Keratinocyte (primary cell): ENCODE measurements at regions not wholly inside any gene's neighbourhood (a gene's known extent, or its start where the extent isn't known, plus 50 kb on each side); places are given as distances from the start of the nearest gene placed in this dataset.

Source experiments
- DNase-seq: peaks from one replicate; pipeline ENCODE4 v3.0.0-alpha.2; 2011; ENCODE audit warnings: low read depth, missing footprints, low spot score
- FAIRE-seq: peaks from 2 replicates; lab custom pipeline; 2011; peaks lifted over from hg19 to GRCh38; lab: Jason Lieb, UNC
- H2AFZ ChIP-seq: 2 replicates; pipeline ENCODE4 v1.6.0; 2012; ENCODE audit warnings: low read length, control low read depth, inconsistent platforms; ENCODE audit not compliant: control insufficient read depth
- H3K27ac ChIP-seq: 2 replicates; pipeline ENCODE4 v1.5.1; 2011; ENCODE audit warnings: low read length; ENCODE audit not compliant: control insufficient read depth, insufficient read depth
- H3K27me3 ChIP-seq: 3 replicates; pipeline ENCODE4 v1.6.0; 2011; ENCODE audit warnings: low read length; ENCODE audit not compliant: control insufficient read depth, insufficient read depth; ENCODE audit errors: extremely low read depth
- H3K36me3 ChIP-seq, 2 experiments: 2 replicates in 1 of 2; 3 replicates in 1 of 2; pipeline ENCODE4 v1.5.1; 2011; ENCODE audit warnings: low read length in 2 of 2, mild to moderate bottlenecking in 1 of 2; ENCODE audit not compliant: control insufficient read depth in 2 of 2, insufficient read depth in 2 of 2; ENCODE audit errors: extremely low read depth in 1 of 2
- H3K4me1 ChIP-seq: 3 replicates; pipeline ENCODE4 v1.5.1; 2011; ENCODE audit warnings: low read length; ENCODE audit not compliant: control insufficient read depth, insufficient read depth; ENCODE audit errors: extremely low read depth
- H3K4me2 ChIP-seq: 3 replicates; pipeline ENCODE4 v1.6.0; 2011; ENCODE audit warnings: low read depth, low read length; ENCODE audit not compliant: control insufficient read depth, insufficient read depth; ENCODE audit errors: extremely low read depth
- H3K4me3 ChIP-seq, 3 experiments: fragments of 200-600 bp in 1 of 3; sonication (generic) in 1 of 3; 2 replicates in 2 of 3; 3 replicates in 1 of 3; pipeline ENCODE4 v1.5.1; 2011 to 2016; ENCODE audit warnings: low read length in 3 of 3, mild to moderate bottlenecking in 3 of 3, control low read depth in 2 of 3, inconsistent platforms in 1 of 3, low read depth in 1 of 3, mixed read lengths in 1 of 3, mixed run types in 1 of 3, moderate library complexity in 1 of 3; ENCODE audit not compliant: control insufficient read depth in 2 of 3, insufficient read depth in 2 of 3; ENCODE audit errors: extremely low read depth in 1 of 3
- H3K79me2 ChIP-seq: 2 replicates; pipeline ENCODE4 v1.6.0; 2012; ENCODE audit warnings: low read length; ENCODE audit not compliant: control insufficient read depth, insufficient read depth
- H3K9ac ChIP-seq: 3 replicates; pipeline ENCODE4 v1.6.0; 2011; ENCODE audit warnings: low read length; ENCODE audit not compliant: control insufficient read depth, insufficient read depth; ENCODE audit errors: extremely low read depth
- H3K9me1 ChIP-seq: 3 replicates; pipeline ENCODE4 v1.6.0; 2011; ENCODE audit warnings: low read length; ENCODE audit not compliant: control insufficient read depth, insufficient read depth; ENCODE audit errors: extremely low read depth
- H3K9me3 ChIP-seq: 2 replicates; pipeline ENCODE4 v1.5.1; 2012; ENCODE audit warnings: low read depth, low read length; ENCODE audit not compliant: control insufficient read depth
- H4K20me1 ChIP-seq: 3 replicates; pipeline ENCODE4 v1.6.0; 2011; ENCODE audit warnings: low read length; ENCODE audit not compliant: control insufficient read depth, insufficient read depth; ENCODE audit errors: extremely low read depth
- CTCF ChIP-seq, 3 experiments: IDR thresholded peaks in 1 of 3; conservative IDR thresholded peaks in 1 of 3; optimal IDR thresholded peaks in 1 of 3; 2 replicates in 2 of 3; 3 replicates in 1 of 3; pipeline versions ENCODE3 to v1.5.1; 2011; ENCODE audit warnings: low read length in 3 of 3, mild to moderate bottlenecking in 3 of 3, moderate library complexity in 2 of 3, control low read depth in 1 of 3, inconsistent platforms in 1 of 3; ENCODE audit not compliant: insufficient read depth in 2 of 3; ENCODE audit errors: extremely low read depth in 1 of 3
- EZH2 ChIP-seq: IDR thresholded peaks from one replicate; pipeline ENCODE4 v1.6.1; 2012; ENCODE audit warnings: inconsistent platforms, mild to moderate bottlenecking, low read length, moderate library complexity
- dilution Hi-C: fragments of 300-500 bp; cut with MboI; formaldehyde crosslinking; loops from one replicate; pipeline ENCODE4 v1.7.0; 2020; ENCODE audit warnings: low sequenced_read_pairs; ENCODE audit not compliant: extremely low pct_ligation_motif_present

GRCh38 chr4:34469516-34469915, 1774.8 kb downstream of the ARAP2 start:
- H3K9me1 ChIP-seq: no peaks in the 10 kb centered on the region
- FAIRE-seq (no peak), DNase-seq (no peak)
- no peak overlapping the region for H3K9ac ChIP-seq
- H3K4me2 ChIP-seq: no peak overlapping the region
- no peaks in the 10 kb centered on the region for H3K36me3 ChIP-seq
- H3K79me2 ChIP-seq: no peaks in the 10 kb centered on the region
- H3K4me3 ChIP-seq: no peak overlapping the region
- H4K20me1 ChIP-seq: no peaks in the 10 kb centered on the region
- no peaks in the 10 kb centered on the region for H3K4me1 ChIP-seq
- TF ChIP-seq EZH2 (no peak), CTCF (optimal IDR thresholded peaks at IDR 0.05 in 1 of 3, IDR thresholded peaks at IDR 0.05 in 1 of 3, conservative IDR thresholded peaks at IDR 0.05 in 1 of 3; ENCODE audit: extremely low read depth in 1 of 3, insufficient read depth in 2 of 3, low read length in 3 of 3) (no peak)
- H2AFZ ChIP-seq: no peak overlapping the region
- no peak overlapping the region for H3K27ac ChIP-seq
- H3K9me3 ChIP-seq: no peaks in the 10 kb centered on the region
- H3K27me3 ChIP-seq: no peaks in the 10 kb centered on the region
- dilution Hi-C loops: no loop called here

- no peaks in the 10 kb centered on the region for H3K36me3 ChIP-seq
- H4K20me1 ChIP-seq: no peaks in the 10 kb centered on the region
Measured at GRCh38 chr4:34485252-34485651, 1759.1 kb downstream of the ARAP2 start.

More at GRCh38 chr4:34485252-34485651, 1759.1 kb downstream of the ARAP2 start:
- dilution Hi-C loops: no loop called here
- H3K79me2 ChIP-seq: no peaks in the 10 kb centered on the region
- no peaks in the 10 kb centered on the region for H3K9me1 ChIP-seq
- TF ChIP-seq EZH2: no peak
- no peak for TF ChIP-seq CTCF (optimal IDR thresholded peaks at IDR 0.05 in 1 of 3, IDR thresholded peaks at IDR 0.05 in 1 of 3, conservative IDR thresholded peaks at IDR 0.05 in 1 of 3; ENCODE audit: extremely low read depth in 1 of 3, insufficient read depth in 2 of 3, low read length in 3 of 3)
- no peak overlapping the region for H3K4me2 ChIP-seq
- DNase-seq: no peak
- no peak overlapping the region for H3K4me3 ChIP-seq
- no peak overlapping the region for H3K27ac ChIP-seq
- H3K9ac ChIP-seq: no peak overlapping the region
- H2AFZ ChIP-seq: no peak overlapping the region
- no peak for FAIRE-seq
- H3K9me3 ChIP-seq: no peaks in the 10 kb centered on the region
- H3K27me3 ChIP-seq: no peaks in the 10 kb centered on the region
- no peaks in the 10 kb centered on the region for H3K4me1 ChIP-seq
